HepG2 (cell line): ENCODE measurements at regions not wholly inside any gene's neighbourhood (a gene's known extent, or its start where the extent isn't known, plus 50 kb on each side); places are given as distances from the start of the nearest gene placed in this dataset.

ENCODE experiments used
- ATAC-seq: fragments of 200-7000 bp; cut with Tn5 transposase; 3 replicates; pipeline ENCODE4 v1.9.1; 2020; ENCODE audit warnings: mild to moderate bottlenecking, moderate library complexity
- BruUV-seq: library from RNA; stranded (reverse); fragments of 400-500 nt; replicated peaks from 2 replicates; lab custom pipeline; 2021; lab: Mats Ljungman, UMichigan
- CTCF ChIA-PET: fragments of 300-600 bp; formaldehyde crosslinking; extraction: SDS; loops from one replicate; lab custom pipeline; 2021; ENCODE audit warnings: low total read pairs, inconsistent platforms, low intra/inter-chr PET ratio; lab: Yijun Ruan, JAX
- POLR2A ChIA-PET: fragments of 350-600 bp; sonication (Branson Sonifier 250); formaldehyde crosslinking; loops from one replicate; lab custom pipeline; 2020; ENCODE audit warnings: antibody characterized with exemption, inconsistent platforms; lab: Yijun Ruan, JAX
- DNase-seq: peaks from one replicate; pipeline ENCODE4 v3.0.0-alpha.2; 2015; ENCODE audit warnings: low spot score
- FAIRE-seq: peaks from 3 replicates; lab custom pipeline; 2011; peaks lifted over from hg19 to GRCh38; lab: Jason Lieb, UNC
- H2AFZ ChIP-seq: one replicate; pipeline ENCODE4 v1.6.1; 2011; ENCODE audit warnings: low read length, inconsistent platforms
- H3K27ac ChIP-seq: fragments of 300-600 bp; 3 replicates; pipeline ENCODE4 v1.8.0; 2011; ENCODE audit warnings: mixed run types, mild to moderate bottlenecking, mixed read lengths, low read length, inconsistent platforms; ENCODE audit not compliant: insufficient read depth; ENCODE audit errors: extremely low read length
- H3K27me3 ChIP-seq, 2 experiments: fragments of 200-600 bp in 1 of 2; 2 replicates in 1 of 2; 3 replicates in 1 of 2; pipeline versions ENCODE4 v1.6.0 to v1.8.0; 2011; ENCODE audit warnings: low read length in 2 of 2, mild to moderate bottlenecking in 2 of 2, moderate library complexity in 2 of 2, inconsistent platforms in 1 of 2; ENCODE audit not compliant: insufficient read depth in 2 of 2, control insufficient read depth in 1 of 2
- H3K36me3 ChIP-seq, 2 experiments: fragments of 200-600 bp in 1 of 2; replicated peaks in 1 of 2; 2 replicates in 1 of 2; 3 replicates in 1 of 2; pipeline versions ENCODE4 v1.5.1 to v1.8.0; 2011; ENCODE audit warnings: low read length in 2 of 2, inconsistent platforms in 1 of 2; ENCODE audit not compliant: insufficient read depth in 2 of 2, control insufficient read depth in 1 of 2
- H3K4me1 ChIP-seq: 2 replicates; pipeline ENCODE4 v1.5.1; 2012; ENCODE audit warnings: low read length, inconsistent platforms; ENCODE audit not compliant: insufficient read depth
- H3K4me2 ChIP-seq: 2 replicates; pipeline ENCODE4 v1.6.0; 2011; ENCODE audit warnings: low read depth, low read length, inconsistent platforms
- H3K4me3 ChIP-seq, 3 experiments: fragments of 200-600 bp in 1 of 3; sonication (generic), shearing (Covaris generic) in 1 of 3; replicated peaks in 1 of 3; 2 replicates each; pipeline ENCODE4 v1.5.1; 2011 to 2016; ENCODE audit warnings: low read length in 3 of 3, inconsistent platforms in 2 of 3, low read depth in 2 of 3, mild to moderate bottlenecking in 2 of 3, control low read depth in 1 of 3, mixed read lengths in 1 of 3; ENCODE audit not compliant: insufficient read depth in 1 of 3
- H3K79me2 ChIP-seq: one replicate; pipeline ENCODE4 v1.6.1; 2011; ENCODE audit warnings: low read length, inconsistent platforms; ENCODE audit not compliant: insufficient read depth
- H3K9ac ChIP-seq: 2 replicates; pipeline ENCODE4 v1.6.0; 2011; ENCODE audit warnings: mild to moderate bottlenecking, low read depth, low read length, inconsistent platforms; ENCODE audit not compliant: insufficient read depth
- H3K9me3 ChIP-seq: 2 replicates; pipeline ENCODE4 v1.5.1; 2012; ENCODE audit warnings: mild to moderate bottlenecking, low read length
- H4K20me1 ChIP-seq: 2 replicates; pipeline ENCODE4 v1.6.0; 2011; ENCODE audit warnings: inconsistent platforms, mild to moderate bottlenecking, low read length, moderate library complexity; ENCODE audit not compliant: insufficient read depth
- JUND ChIP-seq: sonication (generic); formaldehyde crosslinking; IDR thresholded peaks from 2 replicates; pipeline ENCODE4 v1.8.0; 2022; ENCODE audit warnings: mild to moderate bottlenecking, missing genetic modification reagents
- PBX3 ChIP-seq: sonication (generic); formaldehyde crosslinking; IDR thresholded peaks from 2 replicates; pipeline ENCODE4 v1.8.1; 2023; ENCODE audit warnings: missing genetic modification reagents, inconsistent platforms, borderline replicate concordance
- ZNF253 ChIP-seq: sonication (generic); formaldehyde crosslinking; IDR thresholded peaks from 2 replicates; pipeline ENCODE4 v1.8.0; 2022; ENCODE audit warnings: mild to moderate bottlenecking, missing genetic modification reagents, borderline replicate concordance
- ZNF550 ChIP-seq: sonication (generic); formaldehyde crosslinking; IDR thresholded peaks from 2 replicates; pipeline ENCODE4 v1.4.0; 2020; ENCODE audit warnings: mild to moderate bottlenecking, missing genetic modification reagents, borderline replicate concordance
- WGBS: methylation state at CpG from one replicate; pipeline ENCODE4 v1.1.6; 2017; ENCODE audit warnings: low lambda C conversion rate; 5-methylcytosine and 5-hydroxymethylcytosine counted together
- in situ Hi-C: cut with HindIII; loops from 2 replicates; pipeline ENCODE4 v1.10.0; 2017; ENCODE audit warnings: low pct_unique_long_range_greater_than_20kb; ENCODE audit not compliant: extremely low pct_ligation_motif_present
- intact Hi-C: fragments of 100-400 bp; cut with micrococcal nuclease; formaldehyde crosslinking; loops from one replicate; pipeline ENCODE4 v1.10.0; 2022; ENCODE audit not compliant: unreplicated experiment

- CTCF ChIA-PET, result no interaction called here
- POLR2A ChIA-PET, result no interaction called here
- no peak overlapping the region for H2AFZ ChIP-seq
- ATAC-seq (no peak), DNase-seq (no peak), FAIRE-seq (no peak)
- no peak overlapping the region for H3K4me3 ChIP-seq
- H3K9me3 ChIP-seq, result no peaks in the 10 kb centered on the region
- WGBS, result 0% methylated on average over 2 of the region's 2 CpGs
- no peak overlapping the region for H3K4me2 ChIP-seq
- intact Hi-C loops (no loop called here), in situ Hi-C loops (no loop called here)
- H4K20me1 ChIP-seq, result no peaks in the 10 kb centered on the region
- H3K4me1 ChIP-seq, result no peaks in the 10 kb centered on the region
- TF ChIP-seq ZNF253 (CRISPR knock-in tag), result no peak
- TF ChIP-seq, all 625 proteins: peak for 0
- Histone ChIP-seq H3K79me2 (no peaks in the 10 kb centered on the region), H3K36me3 (no peaks in the 10 kb centered on the region), H3K27ac (no peak overlapping the region), H3K27me3 (no peaks in the 10 kb centered on the region), H3K9ac (no peak overlapping the region)
- BruUV-seq, result no TSS peak
These were observed 399.7 kb downstream of the VPS13C start for GRCh38 chr15:61660579-61660978.

- no peak overlapping the region for H3K4me2 ChIP-seq
- ChIA-PET POLR2A (no interaction called here), CTCF (no interaction called here)
- DNase-seq (no peak), FAIRE-seq (no peak), ATAC-seq (no peak)
- no peak overlapping the region for H2AFZ ChIP-seq
- in situ Hi-C loops (no loop called here), intact Hi-C loops (no loop called here)
- H4K20me1 ChIP-seq, result no peaks in the 10 kb centered on the region
- no peaks in the 10 kb centered on the region for H3K9me3 ChIP-seq
- H3K27me3 ChIP-seq, result peaks cover 0 to 1% of the 10 kb centered on the region in 2 experiments; a peak in 1 of 5 replicates
- H3K9ac ChIP-seq, result no peak overlapping the region
- WGBS, result 8% methylated on average over 5 of the region's 5 CpGs
- TF ChIP-seq PBX3 (CRISPR knock-in tag) (no peak), JUND (CRISPR knock-in tag) (no peak), ZNF550 (CRISPR knock-in tag) (no peak)
- H3K4me1 ChIP-seq, result no peaks in the 10 kb centered on the region
- H3K4me3 ChIP-seq, result no peak overlapping the region
- no peaks in the 10 kb centered on the region for H3K36me3 ChIP-seq
- no TSS peak for BruUV-seq
- no peak overlapping the region for H3K27ac ChIP-seq
- H3K79me2 ChIP-seq, result no peaks in the 10 kb centered on the region
These were observed 400.6 kb downstream of the VPS13C start for GRCh38 chr15:61659566-61660190.
